HG02588 (cell line): ENCODE measurements at regions not wholly inside any gene's neighbourhood (a gene's known extent, or its start where the extent isn't known, plus 50 kb on each side); places are given as distances from the start of the nearest gene placed in this dataset.
A peak's percentile ranks its signal among the peaks of the same experiment; 100 is the strongest.
"Not testable (repeated sequence)": the region's sequence is repeated elsewhere in the genome, so short reads cannot be mapped to it uniquely, and the experiment has no call there.

Experiments
- ATAC-seq: cut with Tn5 transposase; IDR thresholded peaks from one replicate; pipeline ENCODE4 v1.9.1; 2021; ENCODE audit warnings: mild to moderate bottlenecking, moderate library complexity; ENCODE audit not compliant: unreplicated experiment

DNA sequence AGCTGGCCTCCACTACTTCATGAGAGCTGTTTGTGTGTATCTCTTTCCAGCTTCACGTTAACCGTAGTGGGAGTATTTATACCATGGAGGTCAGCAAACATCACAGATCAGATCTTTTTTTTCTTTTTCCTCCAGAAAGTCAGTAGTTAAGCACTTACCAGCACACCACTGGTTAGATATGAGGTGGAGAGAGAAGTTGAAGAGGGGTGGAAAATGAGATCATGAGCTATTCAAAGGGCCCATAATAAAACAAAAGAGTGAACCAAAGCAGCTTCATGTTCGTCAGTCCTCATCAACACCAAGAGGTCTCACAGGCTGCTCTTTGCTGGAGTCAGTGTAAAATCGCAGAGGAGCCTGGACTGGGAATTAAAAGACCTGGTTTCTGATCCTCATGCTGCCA, 125.1 kb upstream of the SGK1 start:
- no peak for ATAC-seq

DNA sequence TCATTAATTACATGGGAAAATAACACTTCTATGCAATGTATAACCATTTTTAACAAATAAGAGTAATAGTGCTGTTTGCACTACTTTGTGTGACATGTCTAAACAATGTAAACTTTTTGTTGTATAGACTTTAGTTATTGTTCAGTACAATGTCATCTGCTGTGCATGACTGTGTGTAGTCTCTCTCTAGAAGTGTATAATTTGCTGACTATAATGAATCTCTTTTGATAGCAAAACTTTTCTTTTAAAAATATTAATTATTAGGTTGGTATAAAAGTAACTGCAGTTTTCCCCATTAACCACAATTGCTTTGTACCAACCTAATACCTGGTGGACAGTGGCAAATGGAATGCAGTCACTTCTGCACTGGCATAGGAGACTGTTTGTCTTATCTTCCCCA, 124.2 kb upstream of the SGK1 start:
- ATAC-seq: no peak

DNA sequence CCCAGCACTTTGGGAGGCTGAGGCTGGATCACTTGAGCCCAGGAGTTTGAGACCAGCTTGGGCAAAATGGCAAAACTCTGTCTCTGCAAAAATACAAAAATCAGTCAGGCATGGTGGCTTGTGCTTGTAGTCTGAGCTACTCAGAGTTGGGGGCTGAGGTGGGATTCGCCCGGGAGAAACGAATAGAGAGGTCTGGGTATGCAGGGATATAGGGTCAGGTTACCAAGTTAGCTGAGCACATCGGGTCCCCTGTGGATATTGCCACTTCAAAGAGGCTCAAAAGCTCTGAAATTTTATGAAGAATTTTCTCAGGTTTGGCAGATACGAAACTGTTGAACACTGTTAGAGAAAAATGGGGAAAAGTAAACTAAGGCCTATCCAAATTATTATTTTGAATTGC, 120.9 kb upstream of the SGK1 start:
- no peak for ATAC-seq

DNA sequence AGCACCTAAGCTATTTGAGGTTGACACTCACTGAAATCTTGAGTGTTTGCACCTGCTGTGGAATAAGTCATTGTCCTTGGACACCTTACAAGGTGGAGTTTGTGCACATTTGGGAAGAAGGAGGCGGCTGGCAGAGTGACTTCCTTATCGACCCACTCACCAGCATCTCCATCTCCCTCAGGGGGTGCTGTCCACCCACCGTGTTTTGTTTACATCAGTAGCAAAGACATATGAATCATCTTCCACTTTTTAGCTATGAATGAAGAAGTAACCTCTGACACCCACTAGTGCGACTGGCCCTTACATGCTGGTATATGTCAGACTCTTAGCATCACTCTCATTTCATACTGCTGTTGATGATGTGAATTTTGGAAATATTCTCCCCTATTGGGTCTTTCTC, 119.5 kb upstream of the SGK1 start:
- peak; percentile 47 for ATAC-seq

DNA sequence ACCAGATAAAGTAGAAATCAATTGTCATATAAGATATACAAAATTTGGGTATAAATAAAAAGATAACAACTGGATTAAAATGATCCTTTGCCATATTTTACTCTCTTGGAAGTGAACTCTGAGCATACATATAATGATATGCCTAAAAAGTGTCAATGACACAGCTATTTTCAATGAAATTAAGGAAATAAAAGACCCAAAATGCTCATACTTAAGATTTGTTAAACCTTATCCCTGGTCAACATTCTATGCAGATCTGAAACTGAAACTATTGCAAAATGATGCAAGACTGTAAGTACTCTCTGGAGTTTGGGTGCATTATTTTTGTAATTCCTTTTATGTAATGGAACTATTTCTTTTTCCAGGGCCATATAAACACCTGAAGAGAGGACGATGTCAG, 119.0 kb upstream of the SGK1 start:
- peak; percentile 31 for ATAC-seq

DNA sequence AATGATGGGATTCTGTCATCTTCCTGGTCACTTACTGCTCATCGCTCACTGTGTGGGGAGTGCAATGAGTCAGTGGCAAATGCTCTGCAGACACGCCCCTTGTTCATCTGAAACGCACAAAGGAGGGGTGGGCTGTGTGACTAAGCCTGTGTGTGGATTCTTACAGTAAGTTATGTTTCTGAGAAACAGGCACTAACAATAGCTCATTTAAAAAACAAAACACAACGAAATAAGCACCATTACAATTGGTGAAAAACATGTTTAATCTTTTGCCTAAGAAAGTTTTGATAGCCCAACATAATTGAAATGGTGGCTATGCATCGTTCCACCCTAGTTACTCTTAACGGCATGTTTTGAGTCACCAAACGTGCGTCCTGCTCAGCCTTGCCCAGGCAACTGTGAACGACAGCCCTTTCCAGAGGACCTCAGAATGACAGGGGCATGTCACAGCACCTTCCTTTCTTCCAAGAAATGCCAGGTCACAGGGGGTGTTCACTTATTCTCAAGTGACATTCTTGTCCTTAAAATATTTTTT, 118.4 kb upstream of the SGK1 start:
- peak; percentile 83 for ATAC-seq

DNA sequence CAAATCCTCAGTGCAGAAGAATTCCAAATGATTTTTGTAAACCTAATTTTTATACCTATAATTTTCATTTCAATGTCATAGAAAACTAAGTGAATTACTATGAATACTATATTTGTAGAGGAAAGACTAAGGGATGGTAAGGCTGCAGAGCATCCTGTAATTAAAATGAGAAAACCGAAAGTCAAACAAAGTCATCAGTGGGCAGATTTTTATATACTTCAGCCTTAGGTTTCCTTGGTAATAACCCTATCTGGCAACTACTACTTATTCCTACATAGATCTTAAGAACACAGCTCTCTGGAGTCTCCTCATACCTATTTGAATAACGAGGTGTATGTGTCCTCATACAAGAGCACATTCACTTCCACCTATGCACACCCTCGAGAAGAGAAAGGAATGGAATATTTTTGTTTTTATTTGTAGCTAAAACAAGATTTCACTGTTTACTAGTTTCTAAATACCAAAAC, 117.9 kb upstream of the SGK1 start:
- no peak for ATAC-seq

DNA sequence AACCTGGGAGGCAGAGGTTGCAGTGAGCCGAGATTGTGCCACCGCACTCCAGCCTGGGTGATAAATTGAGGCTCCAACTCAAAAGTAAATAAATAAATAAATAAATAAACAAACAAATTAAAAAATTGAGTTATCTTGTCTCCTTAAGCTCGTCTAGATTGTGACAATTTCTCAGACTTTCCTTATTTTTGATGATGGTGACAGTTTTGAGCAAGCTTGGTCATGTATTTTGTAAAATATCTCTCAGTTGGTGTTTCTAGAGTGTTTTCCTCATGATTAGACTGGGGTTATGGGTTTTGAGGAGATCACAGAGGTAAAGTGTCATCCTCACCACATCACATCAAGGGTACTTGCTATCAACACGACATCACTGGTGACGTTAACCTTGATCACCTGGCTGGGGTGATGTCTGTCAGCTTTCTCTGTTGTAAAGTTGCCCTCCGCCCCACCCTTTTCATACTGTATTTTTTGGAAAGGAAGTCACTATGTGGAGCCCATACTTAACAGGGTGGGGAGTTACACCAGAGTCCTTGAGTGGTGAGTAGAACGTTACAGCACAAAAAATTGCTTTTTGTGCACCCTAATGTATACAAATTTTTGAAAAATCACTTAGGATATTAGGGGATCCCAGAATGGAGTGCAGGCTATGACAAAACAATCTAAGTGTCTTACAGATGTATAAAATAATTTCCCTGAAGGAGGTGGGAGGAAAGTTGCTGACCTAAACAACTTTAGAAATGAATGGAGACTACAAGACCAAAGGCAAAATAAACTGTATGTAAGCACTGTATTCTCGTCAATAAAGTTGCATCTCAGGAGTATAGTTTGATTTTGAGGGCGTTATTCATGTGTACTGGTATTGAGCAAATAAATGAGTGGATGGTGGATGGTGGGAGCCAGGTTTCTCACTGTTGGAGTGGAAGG, 116.4 kb upstream of the SGK1 start:
- no peak for ATAC-seq

DNA sequence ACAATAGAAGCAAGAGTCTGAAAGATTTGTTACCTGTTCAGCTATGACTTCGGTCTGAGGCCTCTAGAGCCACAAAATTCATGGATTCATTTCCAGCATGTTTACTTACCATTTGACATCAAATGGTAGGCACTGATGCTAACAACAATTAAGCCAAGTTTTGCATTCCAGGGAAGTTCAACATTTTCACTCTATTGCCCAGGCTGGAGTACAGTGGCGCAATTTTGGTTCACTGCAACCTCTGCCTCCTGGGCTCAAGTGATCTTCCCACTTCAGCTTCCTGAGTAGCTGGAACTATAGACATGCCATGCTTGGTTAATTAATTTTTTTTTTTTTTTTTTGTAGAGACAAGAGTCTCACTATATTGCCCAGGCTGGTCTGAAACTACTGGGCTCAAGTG, 114.1 kb upstream of the SGK1 start:
- no peak for ATAC-seq

DNA sequence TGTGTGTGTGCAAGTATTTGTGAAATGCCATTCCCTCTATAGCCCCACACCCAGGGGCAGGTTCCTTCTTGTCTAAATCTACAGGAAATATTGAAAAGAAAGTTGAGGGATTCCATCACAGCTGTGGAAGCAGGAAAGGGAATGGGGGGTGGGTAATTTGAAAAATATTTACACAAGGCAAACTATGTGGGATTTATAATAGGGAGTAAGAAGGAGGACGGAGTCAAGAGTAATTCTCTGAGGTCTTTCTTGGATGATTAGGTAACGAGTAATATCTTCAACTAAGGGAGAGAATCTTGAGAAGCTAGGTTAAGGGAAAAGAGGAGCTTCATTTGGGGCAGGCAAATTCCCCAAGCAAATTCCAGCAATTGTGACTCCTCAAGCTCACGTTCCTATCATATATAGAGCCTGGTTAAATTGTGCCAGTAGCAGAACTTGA, 113.5 kb upstream of the SGK1 start:
- no peak for ATAC-seq

DNA sequence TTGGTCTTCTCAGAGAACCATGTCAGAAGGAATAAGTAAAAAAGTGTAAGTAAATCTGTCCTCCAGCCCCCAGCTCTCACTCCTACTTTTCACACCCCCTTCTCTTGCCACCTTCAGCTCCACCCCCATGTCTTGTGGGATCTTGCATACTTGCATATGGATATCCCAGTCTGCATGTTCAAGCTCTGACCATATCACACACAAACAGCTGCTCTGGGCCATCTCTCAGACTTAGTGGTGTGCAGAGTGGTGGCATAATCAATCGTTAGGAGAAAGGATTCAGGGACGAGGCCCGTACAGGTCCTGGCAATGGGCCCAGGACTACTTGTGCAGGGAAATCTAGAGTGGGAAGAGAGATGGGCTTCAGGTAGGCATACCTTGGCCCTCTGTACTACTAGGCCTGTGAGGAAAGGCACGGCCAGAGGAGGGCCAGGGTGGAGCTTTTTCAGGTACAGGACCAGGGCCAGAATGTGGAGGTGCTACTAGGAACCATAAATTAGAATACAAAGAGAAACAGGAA, 112.0 kb upstream of the SGK1 start:
- ATAC-seq: no peak

DNA sequence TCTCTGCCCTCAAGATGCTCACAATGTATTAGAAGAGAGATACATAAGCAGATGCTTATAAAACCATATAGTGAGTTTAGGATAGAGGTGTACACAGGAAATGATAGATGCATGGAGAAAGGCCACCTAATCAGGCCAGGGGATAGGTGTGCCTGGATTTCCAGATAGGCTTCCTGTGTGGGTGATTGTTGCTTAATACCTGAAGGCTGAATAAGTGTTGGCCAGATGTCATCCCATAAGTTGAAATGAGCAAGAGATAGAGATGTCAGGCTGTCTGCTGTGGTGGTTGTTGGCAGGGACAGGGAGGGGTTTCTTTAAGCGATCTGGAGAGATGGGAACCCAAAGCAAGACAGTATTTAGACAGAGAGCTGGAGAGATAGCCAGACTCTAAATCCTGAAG, 109.8 kb upstream of the SGK1 start:
- no peak for ATAC-seq

DNA sequence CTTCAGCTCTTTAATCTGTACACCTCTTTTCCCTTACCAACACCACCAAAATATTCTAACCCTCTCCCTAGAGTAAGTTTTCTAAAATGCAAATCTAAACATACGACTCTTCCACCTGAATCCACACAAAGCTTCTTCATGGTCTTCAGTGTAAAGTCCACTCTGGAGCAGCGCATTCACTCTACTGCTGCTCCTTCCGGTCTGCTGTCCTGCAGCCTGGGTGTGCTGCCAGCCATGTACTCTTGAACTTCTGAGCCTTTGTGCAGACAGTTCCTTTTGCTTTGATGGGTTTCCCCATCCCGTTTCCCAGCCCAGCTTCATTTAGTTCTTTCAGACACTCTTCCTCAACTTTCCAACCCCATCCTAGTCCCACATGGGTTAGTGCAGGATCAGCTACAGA, 108.7 kb upstream of the SGK1 start:
- ATAC-seq: no peak

DNA sequence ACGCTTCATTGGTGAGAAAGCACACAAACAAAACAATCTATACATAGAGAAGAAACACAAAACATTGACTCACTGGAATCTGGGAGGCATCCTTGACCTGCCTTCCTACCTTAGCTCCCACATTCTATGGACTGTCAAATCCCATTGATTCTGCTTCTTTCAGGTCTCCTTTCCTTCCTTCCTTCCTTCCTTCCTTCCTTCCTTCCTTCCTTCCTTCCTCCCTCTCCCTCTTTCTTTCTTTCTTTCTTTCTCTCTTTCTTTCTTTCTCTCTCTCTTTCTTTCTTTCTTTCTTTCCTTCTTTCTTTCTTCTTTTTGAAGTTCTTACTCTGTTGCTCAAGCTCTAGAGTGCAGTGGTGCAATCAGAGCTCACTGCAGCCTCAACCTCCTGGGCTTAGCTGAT, 108.0 kb upstream of the SGK1 start:
- ATAC-seq: not testable (repeated sequence)

DNA sequence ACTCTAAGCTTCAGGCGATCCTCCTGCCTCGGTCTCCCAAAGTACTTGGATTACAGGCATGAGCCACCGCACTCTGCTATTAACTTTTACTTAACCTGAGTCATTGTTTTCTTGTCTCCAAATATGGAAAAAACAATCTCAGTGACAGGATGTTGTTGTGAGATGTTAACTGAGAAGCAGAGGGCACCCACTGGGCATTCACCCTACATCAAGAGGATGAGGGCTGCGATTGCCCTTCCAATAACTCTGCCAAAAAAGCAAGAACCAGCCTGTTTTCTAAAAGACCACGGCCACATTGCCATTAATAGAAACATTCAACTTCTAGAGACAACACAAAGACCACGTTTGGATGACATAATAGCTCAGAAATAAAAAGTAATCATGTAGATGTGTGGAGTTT, 107.6 kb upstream of the SGK1 start:
- no peak for ATAC-seq

DNA sequence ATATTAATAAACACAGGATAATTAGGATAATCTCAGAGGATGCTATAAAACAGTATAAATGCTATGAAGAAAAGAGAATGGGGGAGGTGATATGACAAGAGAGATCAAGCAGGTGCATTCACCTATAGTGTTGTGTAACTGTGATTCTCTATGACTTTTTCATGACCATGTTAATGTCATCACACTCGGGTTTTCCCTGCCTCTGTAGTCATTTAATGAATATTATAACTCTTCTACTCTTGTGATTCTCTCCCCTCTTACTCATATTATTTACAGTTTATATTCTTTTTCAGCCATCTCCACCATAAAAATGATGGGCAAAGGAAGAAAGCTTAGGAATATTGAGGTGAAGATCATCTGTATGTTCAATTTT, 106.9 kb upstream of the SGK1 start:
- no peak for ATAC-seq

DNA sequence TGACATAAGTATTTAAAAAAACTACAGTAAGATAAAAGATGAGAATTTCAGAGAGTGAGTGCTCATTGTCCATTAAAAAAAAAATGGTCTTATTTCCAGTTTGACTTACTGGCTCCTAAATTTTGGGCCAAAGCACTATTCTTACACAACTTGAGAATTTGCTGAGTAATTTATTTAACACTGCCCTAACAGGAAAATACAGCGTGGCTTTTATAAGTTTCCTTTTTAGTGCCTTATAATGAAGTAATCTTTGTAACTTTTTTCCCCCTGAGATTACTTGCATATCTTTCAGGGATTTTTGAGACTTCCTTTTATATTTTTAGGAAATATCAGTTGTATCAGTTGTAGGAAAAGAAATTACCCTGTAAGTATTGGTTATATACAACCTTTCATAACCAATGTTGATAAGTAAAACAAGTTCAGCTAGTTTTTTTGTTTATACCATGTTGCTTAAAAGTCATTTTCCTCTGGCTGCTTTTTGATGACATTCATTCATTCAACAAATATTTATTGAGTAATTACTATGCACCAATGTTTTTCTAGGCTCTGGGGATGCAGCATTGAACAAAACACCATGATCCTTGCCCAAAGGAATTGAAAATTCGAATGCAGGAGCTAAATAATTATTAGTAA, 106.4 kb upstream of the SGK1 start:
- ATAC-seq: no peak

DNA sequence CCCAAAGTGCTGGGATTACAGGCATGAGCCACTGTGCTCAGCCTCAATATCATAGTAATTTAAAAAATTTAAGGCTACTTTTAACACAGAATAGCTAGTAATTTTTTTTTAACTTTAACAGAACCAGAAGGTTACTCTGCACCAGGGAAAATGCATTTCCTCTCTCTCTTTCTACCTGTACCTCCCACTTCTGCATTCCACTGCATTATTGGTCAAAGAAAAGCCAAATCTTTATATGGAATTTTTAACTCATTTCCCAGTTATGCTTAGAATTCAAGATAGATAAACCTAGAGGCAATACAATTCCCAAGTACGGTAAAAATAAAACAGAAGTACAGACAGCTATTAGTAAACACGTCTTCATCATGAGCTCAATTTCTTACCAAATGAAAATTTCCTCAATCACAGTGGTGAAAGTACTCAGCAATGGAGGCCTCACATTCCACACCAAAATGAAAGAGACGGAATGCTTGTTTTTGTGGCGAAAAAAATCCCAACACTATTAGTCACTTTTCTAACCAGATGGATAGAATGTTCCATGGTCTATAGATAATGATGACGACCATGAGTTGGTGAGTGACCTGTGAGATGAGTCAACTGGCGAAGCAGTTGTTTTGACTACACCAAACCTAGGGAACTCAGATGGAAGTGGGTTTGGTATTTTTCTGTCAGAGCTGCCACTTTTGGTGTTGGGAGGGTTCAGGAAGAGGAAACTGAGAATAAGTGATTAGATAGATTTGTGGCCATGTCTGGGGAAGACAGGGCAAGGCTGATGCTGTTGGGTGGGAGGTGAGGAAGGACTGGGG, 104.7 kb upstream of the SGK1 start:
- peak; percentile 52 for ATAC-seq

DNA sequence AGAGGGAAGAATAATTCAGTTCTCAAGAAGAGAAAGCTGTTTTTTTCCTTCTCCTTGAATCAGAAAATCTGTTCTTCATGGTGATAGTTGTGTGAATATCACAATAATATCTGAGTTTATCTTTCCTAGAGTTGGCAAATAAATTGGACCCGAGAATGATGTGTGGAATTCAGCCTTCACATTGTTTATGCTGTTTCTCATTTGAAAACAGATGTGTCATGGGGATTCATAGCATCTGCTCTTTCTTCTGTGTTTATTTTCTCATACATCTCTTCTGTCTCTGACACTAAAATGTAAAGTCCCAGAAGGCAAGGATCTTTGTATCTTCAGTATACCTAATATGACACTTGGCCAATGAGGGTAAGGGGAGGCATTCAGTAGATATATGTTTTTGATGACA, 103.6 kb upstream of the SGK1 start:
- no peak for ATAC-seq

DNA sequence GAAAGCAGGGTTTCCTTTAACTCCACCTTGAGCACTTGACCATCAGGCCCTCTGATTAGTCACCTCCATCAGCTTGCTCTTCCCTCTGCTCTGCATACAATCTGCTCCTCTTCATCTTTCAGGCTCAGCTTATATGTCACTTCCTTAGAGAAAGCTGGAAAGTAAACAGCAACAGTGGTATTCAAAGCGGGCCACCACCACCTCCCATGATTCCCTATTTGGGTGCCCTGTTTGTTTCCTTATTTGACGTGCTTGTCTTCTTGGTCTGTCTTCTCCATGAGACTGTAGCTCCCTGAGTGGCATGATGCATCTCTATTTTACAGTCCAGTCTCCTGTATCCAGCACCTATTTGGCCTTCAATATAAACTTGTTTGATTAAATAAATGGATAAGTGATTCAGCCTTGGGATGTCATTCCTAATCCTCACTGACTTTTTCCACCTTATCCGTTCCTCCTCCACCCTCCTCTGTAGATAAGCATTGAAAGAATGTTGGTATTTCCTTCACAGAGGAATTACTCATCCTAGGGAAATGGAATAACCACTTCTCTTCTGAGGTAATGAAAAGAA, 102.8 kb upstream of the SGK1 start:
- no peak for ATAC-seq

DNA sequence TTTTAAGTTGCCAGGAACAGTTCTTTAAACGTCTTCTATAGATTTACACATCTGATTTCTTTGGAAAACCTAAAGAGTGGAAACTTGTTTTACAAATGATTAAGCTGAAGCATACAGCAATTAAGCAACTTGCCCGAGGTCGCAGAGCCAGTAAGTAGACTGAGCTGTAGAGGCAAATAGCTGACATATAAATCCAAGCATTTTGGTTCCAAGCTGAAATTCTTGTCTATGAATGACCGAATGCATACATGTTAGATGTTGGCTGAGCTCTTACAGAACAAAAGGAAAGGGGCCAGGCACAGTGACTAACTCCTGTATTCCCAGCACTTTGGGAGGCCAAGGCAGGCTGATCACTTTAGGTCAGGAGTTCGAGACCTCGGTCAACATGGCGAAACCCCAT, 101.8 kb upstream of the SGK1 start:
- no peak for ATAC-seq
